GM18520 (cell line): ENCODE measurements at regions not wholly inside any gene's neighbourhood (a gene's known extent, or its start where the extent isn't known, plus 50 kb on each side); places are given as distances from the start of the nearest gene placed in this dataset.

Experiments
- ATAC-seq: cut with Tn5 transposase; IDR thresholded peaks from one replicate; pipeline ENCODE4 v1.9.1; 2021; ENCODE audit not compliant: unreplicated experiment

DNA sequence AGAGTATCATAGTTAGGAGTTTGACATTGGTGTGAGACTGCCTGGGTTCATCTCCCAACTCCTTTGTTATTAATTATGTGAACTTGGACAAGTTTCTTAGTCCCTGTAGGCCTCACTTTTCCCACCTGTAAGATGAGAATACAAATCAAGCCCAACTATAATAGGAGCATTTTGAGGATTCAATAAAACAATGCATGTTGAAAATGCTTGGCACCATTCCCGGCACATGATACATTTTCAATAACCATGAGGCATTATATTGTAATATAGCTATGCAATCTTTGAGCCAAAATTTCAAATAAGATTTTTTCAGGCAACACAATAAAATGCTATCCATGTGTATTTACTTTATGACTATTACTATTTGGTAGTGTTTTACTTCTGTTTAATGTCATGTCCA is 229.0 kb upstream of the SP4 start:
- ATAC-seq: no peak

DNA sequence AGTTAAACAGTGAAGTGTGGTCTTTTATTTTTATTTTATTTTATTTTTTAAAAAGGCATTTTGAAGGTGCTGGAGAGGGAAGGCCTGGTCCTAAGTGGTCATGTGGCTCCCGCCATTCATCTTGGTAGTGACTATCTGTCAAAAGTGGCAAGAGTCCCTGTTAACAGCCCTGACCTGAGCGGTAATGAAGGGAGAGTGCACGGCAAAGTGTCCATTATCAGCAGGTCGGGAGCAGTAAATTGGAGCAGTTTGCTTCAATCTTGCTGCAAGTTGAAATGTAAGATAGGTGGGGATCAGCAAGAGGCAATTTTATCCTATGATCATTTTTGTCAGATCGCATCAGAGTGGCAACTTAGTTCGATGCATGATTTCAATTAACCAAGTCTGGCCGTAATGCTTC is 227.4 kb upstream of the SP4 start:
- ATAC-seq: no peak

DNA sequence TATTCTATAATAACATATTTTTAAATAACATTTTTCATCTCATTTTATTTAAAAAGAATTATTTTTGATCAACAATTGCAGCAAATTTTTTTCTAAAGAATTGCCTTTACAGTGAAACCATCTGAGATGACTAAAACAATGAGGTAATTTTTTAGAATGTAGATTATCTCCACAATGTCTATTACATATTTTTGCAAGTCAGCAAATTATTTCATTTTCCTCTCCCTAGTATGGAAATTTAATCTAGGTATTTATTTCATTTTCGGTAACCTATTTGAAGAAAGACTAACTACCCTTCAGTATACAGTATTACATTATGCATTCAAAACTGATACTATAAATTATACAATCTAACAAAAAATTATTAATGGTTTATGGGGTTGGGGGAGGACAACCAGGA is 213.2 kb upstream of the SP4 start:
- no peak for ATAC-seq

DNA sequence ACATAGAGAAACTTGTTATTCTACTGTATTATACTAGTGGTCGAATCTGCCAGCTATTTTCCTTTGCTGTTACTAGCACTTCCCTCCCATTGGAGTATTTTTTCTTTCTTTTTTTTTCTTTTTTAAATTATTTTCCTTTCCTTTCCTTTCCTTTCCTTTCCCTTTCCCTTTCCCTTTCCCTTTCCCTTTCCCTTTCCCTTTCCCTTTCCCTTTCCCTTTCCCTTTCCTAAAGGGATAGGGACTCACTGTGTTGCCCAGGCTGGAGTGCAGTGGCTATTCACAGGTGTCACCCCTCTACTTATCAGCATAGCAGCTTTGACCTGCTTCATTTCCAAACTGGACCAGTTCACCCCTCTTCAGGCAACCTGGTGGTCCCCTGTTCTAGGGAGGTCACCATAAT is 212.6 kb upstream of the SP4 start:
- ATAC-seq: no peak

DNA sequence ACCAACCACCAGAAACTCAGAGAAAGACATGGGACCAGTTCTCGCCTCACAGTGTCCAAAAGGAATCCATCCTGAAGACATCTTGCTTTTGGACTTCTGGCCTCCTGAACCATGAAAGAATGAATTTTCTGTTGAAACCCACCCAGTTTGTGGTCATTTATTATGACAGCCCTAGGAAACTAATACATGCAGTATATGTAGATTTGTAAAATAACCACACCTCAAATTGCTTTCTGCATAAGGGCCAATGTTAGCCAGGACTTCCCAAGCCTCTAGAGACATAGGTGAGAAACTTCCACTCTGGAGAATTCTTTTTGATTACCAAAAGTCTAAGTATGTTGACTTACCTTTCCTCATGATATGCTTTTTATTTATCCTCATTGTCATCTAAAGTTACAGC is 210.5 kb upstream of the SP4 start:
- ATAC-seq: no peak

DNA sequence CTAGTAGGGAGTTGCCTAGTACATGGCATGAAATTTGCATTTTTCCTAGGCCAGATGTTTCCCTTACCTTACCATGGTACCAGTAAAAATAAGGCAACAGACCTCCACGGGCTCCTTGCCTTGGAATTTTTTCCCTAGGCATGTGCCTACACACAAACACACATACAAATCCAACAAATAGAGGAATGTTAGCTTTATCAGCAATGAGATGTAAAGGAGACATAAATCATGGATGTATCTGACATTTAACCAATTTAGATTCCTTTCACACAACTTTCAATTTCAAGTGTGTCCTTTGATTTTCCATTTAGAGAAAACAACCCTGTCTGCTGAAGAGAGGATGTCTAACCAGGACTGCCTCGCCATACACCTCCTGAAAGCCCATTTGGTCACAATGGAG is 209.7 kb upstream of the SP4 start:
- no peak for ATAC-seq

DNA sequence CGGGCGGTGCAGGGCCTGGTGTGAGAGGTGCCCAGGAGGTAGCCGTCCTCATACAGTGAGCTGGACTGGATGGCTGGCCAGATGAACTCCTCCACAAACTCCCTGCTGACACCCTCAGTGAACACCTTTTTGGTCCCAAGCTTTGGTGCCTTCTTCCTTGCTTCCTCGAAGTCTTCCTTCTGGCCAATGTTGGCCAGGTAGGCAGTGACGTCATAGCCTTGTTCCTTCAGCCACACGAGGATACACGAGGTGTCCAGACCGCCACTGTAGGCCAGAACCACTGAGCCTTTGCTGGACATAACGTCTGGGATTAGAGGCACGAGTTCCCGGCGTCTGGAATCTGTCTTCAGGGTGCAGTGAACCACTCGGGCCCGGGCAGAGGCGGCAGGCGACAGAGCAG is 206.8 kb upstream of the SP4 start:
- ATAC-seq: no peak

DNA sequence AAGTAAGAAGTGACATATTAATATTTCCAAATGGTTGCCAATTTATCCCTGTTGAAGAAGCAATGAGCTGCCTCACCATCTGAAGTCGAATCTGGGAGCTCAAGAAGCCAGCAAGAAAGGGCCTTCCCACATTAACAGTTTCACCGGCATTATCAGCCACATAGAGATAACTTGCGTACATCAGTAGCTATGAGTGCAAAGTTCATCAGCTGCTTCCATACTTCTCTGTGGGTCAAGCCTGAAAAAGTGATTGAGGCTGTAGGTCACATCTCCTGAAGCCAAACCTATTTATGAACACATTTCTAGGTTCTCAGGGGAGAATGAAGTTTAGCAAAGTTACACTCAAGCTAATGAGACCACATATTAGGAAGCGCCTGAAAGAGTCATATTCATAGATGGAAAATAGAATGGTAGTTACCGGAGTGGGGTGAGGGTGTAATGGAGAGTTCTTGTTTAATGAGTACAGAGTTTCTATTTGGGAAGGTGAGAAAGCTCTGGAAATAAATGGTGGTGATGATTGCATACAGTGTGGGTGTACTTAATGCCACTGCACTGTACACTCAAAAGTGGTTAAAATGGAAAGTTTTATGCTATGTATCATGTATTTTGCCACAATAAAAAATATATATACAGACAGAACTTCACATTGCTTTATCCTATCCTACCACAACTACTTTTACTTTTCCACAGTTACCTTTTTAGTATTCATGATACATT is 189.3 kb upstream of the SP4 start:
- ATAC-seq: no peak

DNA sequence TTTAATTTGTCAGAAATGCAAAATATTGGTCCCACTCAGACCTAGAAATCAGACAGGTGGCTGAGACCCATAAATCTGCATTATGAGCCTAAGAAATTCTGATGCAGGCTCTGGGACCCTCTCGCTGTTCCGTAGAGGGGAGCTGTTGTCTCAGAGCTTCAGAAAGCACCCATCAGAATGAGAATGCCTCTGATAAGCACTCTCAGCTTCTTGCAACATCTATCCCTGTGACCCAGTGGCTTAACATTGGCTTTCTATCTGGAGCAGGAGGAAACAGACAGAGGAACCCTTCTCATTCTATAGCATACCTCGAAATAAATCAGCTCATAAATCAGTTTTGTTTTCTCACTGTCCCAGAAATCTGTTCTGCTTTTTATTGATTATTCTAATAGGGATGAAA is 184.6 kb upstream of the SP4 start:
- no peak for ATAC-seq

DNA sequence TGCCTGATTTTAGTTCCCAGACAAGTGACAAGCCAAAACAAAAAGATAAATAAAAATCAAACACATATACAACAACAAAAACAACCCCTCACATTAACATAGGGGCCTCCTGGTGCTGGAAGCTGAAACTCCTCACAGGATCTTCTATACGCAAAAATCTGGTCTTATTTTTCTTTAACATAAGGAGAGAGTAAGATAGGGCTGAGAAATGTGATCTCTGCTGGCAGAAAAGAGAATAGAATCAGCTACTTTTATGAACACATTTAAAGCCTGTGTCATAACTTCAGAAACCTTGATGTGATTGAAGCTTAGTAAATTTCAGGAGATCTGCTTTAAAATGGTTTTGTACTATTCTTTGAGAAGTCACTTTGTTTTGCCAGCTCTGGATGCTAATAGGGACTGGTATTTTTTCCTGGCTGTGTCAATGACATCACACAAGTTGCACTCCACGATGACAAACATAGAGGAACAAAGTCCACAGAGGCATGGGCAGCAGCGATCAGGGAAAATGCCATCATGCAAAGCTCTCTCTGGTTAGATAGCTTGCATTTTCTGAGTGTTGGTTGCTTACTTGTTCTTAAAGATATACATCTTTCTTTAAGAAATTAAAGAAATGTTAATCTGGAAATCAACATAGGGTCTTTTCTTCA is 176.6 kb upstream of the SP4 start:
- ATAC-seq: no peak

DNA sequence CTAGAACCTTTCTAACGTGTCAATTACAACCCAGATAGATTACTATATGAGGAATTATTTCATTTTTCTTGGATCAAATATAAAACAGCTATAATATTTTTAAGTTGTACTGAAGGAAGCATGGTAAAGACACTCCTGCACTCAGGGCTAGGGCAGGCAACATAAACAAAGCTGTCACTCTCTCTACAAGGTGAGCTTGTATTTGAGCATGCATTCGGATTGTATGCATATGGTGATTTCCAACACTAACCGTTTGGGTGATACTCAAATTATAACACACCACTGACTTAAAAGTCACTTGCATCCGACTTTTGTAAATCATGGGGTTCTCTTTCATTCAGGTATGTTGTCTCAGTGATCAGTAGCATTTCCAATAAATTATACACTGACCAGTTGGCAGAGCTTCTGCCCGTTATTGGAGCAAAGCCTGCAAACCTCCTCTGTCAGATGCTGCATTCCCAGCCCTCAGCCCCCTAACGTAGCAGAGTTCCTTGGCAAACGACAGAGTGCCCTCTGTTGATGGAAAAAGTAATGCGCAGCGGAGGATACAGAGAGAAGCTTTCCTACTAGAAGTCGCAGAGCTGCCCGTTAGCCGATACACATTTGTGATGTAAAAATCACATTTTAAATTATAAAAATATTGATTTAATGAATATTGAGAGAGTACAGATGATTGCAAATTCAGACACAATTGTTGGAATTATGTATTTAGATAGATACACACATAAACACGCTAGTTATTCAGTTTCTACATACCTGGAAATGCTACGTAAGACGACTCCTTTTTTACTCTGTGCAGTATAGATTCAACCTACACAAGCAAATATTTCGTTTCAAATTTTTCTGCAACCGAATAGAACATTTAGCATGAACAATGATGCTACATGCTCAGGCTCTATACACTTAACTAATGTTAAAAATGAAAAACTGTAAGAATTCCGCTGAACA is 173.9 kb upstream of the SP4 start:
- ATAC-seq: no peak

DNA sequence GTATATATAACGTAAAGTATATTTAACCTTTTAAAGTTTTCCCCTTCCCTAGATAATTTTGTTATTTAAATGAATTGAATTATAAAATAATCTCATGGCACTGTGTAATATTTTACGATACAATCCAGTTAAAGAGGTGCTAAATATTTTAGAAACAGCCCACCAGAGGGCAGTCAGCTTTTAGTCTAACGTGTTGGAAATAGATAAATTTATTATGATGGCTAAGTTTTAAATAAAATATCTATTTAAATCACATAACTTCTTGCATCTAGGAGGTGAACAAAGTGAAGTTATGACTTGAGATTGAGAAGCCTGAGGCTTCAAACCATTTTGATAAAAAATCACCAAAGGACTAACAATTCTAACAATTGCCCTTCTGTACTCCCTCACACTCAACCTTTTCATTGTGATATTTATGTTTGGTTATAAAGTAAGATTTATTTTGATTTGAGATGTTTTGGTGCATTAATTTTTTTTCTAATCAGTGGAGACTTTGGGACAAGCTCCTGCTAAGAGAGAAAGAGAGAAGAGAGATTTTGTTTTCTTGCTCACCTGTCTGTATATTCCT is 171.5 kb upstream of the SP4 start:
- ATAC-seq: no peak

DNA sequence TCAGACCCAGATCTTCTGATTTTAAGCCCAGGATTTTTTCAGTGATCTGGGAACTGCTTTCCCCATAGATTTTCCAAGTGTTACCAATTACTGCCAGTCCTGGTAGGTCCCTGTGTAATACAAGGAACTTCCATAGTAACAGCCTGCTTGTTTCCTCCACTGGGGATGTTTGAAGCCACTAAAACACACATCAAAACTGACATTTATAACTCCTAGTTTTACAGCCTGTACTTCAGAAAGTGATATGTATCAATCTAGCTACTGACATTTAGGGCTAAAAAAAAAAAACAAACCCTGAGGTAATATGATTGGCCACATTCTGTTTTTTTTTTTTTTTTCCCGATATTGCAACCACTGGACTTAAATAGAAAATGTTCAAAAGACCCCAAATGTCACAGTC is 166.9 kb upstream of the SP4 start:
- no peak for ATAC-seq

DNA sequence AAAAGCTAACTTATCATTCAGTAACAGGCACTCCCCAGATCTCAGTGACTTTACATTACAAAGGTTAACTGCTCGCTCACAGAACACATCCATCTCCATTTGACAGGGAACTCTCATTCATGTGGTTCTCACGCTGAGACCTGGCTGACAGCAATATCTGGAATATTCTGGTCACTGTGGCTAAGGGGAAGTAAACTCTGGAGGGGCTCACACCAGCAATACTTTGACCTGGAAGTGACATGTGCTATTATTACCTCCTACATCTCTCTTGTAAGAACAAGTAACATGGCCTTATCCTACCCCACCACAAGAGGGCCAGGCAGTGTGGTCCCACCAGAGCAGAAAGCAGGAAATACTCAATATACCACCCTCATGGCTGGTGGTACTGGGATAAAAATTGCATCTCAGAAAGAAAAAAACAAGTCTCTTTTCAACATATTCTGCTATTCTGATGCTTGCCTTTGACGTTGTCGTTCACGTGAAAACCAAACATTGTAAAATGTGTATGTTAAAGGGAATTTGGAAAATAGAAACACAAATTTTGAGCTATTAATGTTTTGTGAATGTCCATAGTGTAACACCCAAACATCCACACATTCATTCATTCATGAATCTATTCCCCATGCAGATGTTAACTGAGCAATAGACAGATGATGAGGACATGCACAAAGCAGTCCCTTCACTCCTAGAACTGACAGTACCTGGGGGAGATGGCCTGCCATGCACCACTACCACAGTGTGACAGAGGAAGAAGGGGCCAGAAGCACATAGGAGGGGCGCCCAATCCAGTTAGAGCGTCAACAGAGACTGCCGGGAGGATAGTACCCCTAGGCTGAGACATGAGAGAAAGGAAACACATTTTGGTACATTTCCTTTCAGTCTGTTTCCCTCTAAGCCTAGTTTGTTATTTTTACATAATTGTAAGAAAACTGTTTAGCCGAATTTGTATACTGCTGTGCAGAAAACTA is 166.0 kb upstream of the SP4 start:
- ATAC-seq: no peak

DNA sequence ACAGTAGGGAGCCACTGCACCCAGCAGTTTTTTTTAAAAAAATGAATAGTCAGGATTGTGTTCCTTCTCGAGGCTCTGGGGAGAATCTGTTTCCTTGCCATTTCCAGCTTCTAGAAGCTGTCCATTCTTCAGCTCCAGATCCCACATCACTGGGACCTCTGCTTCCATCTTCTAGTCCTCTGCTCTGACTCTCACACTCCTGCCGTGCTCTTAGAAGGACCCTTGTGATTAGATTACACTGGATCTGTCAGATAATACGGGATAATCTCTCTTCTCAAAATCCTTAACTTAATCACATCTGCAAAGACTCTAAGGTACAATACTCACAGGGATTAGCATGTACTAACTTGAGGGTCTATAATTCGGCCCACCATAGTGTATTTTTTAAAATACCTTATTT is 158.9 kb upstream of the SP4 start:
- no peak for ATAC-seq

DNA sequence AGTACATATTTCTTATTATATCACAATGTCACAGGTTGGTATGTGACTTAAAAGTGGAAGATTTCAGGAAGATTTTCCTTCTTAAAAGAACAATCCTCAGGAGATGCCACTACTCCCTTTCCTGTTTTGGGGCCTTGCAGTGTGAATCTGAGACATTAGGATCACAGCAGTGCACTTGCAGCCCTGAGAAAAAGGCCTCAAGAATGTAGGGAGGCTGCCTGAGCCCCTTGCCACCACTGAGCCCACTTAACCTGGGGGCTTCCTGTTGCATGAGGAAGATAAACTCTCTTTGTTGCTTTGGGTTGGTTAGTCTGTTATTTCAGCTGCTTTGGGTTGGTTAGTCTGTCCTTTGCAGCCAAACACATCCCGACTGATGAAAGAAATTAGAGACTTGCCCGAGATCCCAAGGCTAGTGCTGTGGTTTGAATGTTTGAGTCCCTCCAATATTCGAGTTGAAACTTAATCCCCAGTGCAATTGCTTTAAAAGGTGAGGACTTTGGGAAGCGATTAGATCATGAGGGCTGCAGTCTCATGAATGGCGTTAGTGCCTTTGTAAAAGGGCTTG is 151.3 kb upstream of the SP4 start:
- no peak for ATAC-seq

DNA sequence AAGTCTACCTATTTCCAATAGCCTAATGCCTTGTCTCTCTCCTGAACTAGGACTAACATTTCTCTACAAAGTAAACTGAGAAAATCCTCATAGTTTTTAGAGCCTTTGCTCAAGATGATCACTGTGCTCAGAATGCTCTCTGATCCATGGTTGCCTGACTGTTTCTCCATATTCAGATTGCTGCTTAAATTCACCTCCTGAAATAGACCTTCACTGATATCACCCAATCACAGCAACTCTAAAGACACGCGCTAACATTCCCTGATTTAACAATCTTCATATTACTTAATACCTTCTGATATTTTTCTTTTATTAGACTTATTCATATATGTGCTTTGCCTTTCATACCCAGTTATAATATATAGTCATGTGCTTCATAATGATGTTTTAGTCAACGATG is 148.9 kb upstream of the SP4 start:
- ATAC-seq: no peak

DNA sequence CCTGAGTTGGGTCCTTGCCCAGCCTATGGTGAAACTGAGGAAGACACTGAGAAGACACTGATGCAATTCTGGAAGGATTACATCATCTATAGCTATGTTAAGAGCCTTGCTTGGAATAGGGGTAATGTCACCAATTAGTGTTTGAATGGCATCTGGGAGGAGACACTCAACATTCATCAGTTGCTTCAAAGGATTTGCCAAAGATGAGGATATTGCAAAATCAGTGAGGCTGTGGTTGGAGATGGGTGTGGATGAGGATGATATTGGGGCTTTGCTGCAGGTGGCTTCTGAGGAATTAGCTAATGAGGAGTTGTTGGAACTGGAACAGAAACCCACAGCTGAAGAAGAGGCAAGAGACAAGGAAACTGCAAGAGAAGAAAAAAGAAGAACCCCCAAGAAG is 146.7 kb upstream of the SP4 start:
- no peak for ATAC-seq

DNA sequence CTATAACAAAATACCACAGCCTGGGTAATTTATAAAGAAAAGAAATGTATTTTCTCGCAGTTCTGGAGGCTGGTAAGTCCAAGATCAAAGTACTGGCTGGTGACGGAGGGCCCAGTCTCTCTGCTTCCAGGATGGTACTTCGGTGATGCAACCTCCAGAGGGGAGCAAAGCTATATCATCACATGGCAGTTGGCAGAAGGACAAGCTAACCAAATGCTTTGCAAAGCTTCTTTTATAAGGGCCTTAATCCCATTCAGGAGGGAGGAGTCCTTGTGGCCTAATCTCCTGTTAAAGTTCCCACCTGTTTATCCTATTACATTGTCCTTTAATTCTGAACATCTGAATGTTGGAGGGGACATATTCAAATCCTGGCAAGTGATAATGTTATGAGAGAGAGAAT is 134.1 kb upstream of the SP4 start:
- no peak for ATAC-seq

DNA sequence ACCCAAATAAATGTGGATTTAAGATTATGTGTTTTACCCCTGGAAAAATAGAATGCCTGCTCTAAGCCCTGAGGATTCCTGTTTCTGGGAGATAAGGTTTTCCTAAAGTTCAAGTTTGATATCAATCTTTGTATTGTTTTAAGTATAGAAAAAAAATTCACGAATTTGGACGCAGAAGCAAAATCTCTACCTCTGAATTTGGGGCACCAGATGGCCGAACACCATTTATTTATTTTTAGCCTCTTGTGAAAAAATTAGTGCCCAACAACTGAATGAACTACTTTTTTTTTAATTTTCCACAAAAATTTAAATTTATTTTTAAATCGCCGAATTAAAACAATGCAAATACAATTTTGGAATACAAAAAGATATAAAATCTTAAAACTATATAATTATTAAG is 128.1 kb upstream of the SP4 start:
- no peak for ATAC-seq
